Naive thymus-derived CD4-positive, alpha-beta T cell (primary cell): ENCODE measurements at regions not wholly inside any gene's neighbourhood (a gene's known extent, or its start where the extent isn't known, plus 50 kb on each side); places are given as distances from the start of the nearest gene placed in this dataset.
A peak's percentile ranks its signal among the peaks of the same experiment; 100 is the strongest.

Experiments
- ATAC-seq: fragments of 150-1000 bp; cut with Tn5 transposase; 2 replicates; pipeline ENCODE4 v1.10.0; 2021; ENCODE audit warnings: mild to moderate bottlenecking, moderate library complexity
- CTCF ChIA-PET: fragments of 350-600 bp; sonication (Branson Sonifier 250); formaldehyde crosslinking; loops from one replicate; lab custom pipeline; 2021; ENCODE audit warnings: antibody characterized with exemption; lab: Charles Lee
- POLR2A ChIA-PET: fragments of 350-600 bp; sonication (Branson Sonifier 250); formaldehyde crosslinking; loops from one replicate; lab custom pipeline; 2021; ENCODE audit warnings: antibody characterized with exemption, inconsistent platforms; lab: Charles Lee
- DNase-seq, 9 donors: peaks; one replicate each; pipeline versions ENCODE4 v3.0.0 to v3.0.0-alpha.2; 2020 to 2022; ENCODE audit warnings: mixed read lengths in 1 of 9
- H3K27ac ChIP-seq: one replicate; pipeline ENCODE4 v1.7.0; 2013; ENCODE audit warnings: mild to moderate bottlenecking, low read depth, low read length, moderate library complexity
- H3K27me3 ChIP-seq, 2 donors: one replicate each; pipeline ENCODE4 v1.7.0; 2013; ENCODE audit warnings: low read length in 2 of 2, mild to moderate bottlenecking in 2 of 2, moderate library complexity in 2 of 2; ENCODE audit not compliant: control insufficient read depth in 2 of 2, insufficient read depth in 2 of 2
- H3K36me3 ChIP-seq, 3 experiments: 1 replicate in 2 of 3; 2 replicates in 1 of 3; pipeline ENCODE4 v1.7.0; 2013; ENCODE audit warnings: low read length in 3 of 3, mild to moderate bottlenecking in 3 of 3, moderate library complexity in 1 of 3; ENCODE audit not compliant: insufficient read depth in 3 of 3, control insufficient read depth in 2 of 3
- H3K4me1 ChIP-seq, 2 donors: one replicate each; pipeline ENCODE4 v1.7.0; 2013; ENCODE audit warnings: low read length in 2 of 2, mild to moderate bottlenecking in 2 of 2, moderate library complexity in 1 of 2; ENCODE audit not compliant: control insufficient read depth in 2 of 2, insufficient read depth in 2 of 2
- H3K4me3 ChIP-seq: 2 replicates; pipeline ENCODE4 v1.7.0; 2013; ENCODE audit warnings: mild to moderate bottlenecking, low read length
- H3K9me3 ChIP-seq, 3 experiments: 1 replicate in 2 of 3; 2 replicates in 1 of 3; pipeline ENCODE4 v1.7.0; 2013; ENCODE audit warnings: low read length in 3 of 3; ENCODE audit not compliant: control insufficient read depth in 2 of 3
- H3K27ac Mint-ChIP-seq, 9 donors: one replicate each; pipeline ENCODE4 v1.8.0; 2020 to 2022; ENCODE audit warnings: mixed read lengths in 9 of 9, mild to moderate bottlenecking in 8 of 9, moderate library complexity in 5 of 9, inconsistent platforms in 2 of 9
- H3K27me3 Mint-ChIP-seq, 5 donors: one replicate each; pipeline ENCODE4 v1.8.0; 2021 to 2022; ENCODE audit warnings: mixed read lengths in 5 of 5, mild to moderate bottlenecking in 1 of 5
- H3K36me3 Mint-ChIP-seq, 5 donors: one replicate each; pipeline ENCODE4 v1.8.0; 2020 to 2022; ENCODE audit warnings: mixed read lengths in 5 of 5, mild to moderate bottlenecking in 3 of 5, inconsistent platforms in 1 of 5
- H3K4me1 Mint-ChIP-seq, 7 donors: one replicate each; pipeline ENCODE4 v1.8.0; 2020 to 2022; ENCODE audit warnings: mixed read lengths in 7 of 7, mild to moderate bottlenecking in 3 of 7, inconsistent platforms in 1 of 7
- H3K4me3 Mint-ChIP-seq, 10 donors: one replicate each; pipeline ENCODE4 v1.8.0; 2020 to 2022; ENCODE audit warnings: mild to moderate bottlenecking in 10 of 10, mixed read lengths in 10 of 10, moderate library complexity in 6 of 10, inconsistent platforms in 2 of 10
- H3K9me3 Mint-ChIP-seq, 11 donors: one replicate each; pipeline ENCODE4 v1.8.0; 2020 to 2022; ENCODE audit warnings: mixed read lengths in 11 of 11, mild to moderate bottlenecking in 4 of 11, inconsistent platforms in 1 of 11, moderate library complexity in 1 of 11
- intact Hi-C, 2 donors: fragments of 100-400 bp; cut with micrococcal nuclease; formaldehyde crosslinking; loops; one replicate each; pipeline ENCODE4 v1.15.1; 2023

- Histone ChIP-seq H3K27ac (no peak overlapping the region), H3K27me3 (no peaks in the 10 kb centered on the region), H3K9me3 (no peaks in the 10 kb centered on the region), H3K4me1 (no peaks in the 10 kb centered on the region), H3K4me3 (no peak overlapping the region), H3K36me3 (no peaks in the 10 kb centered on the region)
- Mint-ChIP-seq H3K4me3 (no peak overlapping the region), H3K27ac (peak overlapping the region in 1 of 9 donors; percentile 13), H3K27me3 (no peaks in the 10 kb centered on the region), H3K4me1 (no peaks in the 10 kb centered on the region), H3K9me3 (peaks cover under 1 to 14% (median 3%) of the 10 kb centered on the region in 11 donors), H3K36me3 (no peaks in the 10 kb centered on the region)
- POLR2A ChIA-PET: no interaction called here
- CTCF ChIA-PET: no interaction called here
- ATAC-seq (no peak), DNase-seq (no peak)
- intact Hi-C loops: no loop called here
Observed at GRCh38 chr2:5121642-5122041, 570.5 kb upstream of the SOX11 start.

GRCh38 chr2:5123582-5124196, 568.5 kb upstream of the SOX11 start:
- no peak overlapping the region for H3K27ac ChIP-seq
- Mint-ChIP-seq H3K9me3 (peaks cover 0 to 7% (median 3%) of the 10 kb centered on the region in 11 donors), H3K4me1 (no peaks in the 10 kb centered on the region), H3K27ac (no peak overlapping the region), H3K4me3 (no peak overlapping the region), H3K36me3 (no peaks in the 10 kb centered on the region), H3K27me3 (no peaks in the 10 kb centered on the region)
- H3K36me3 ChIP-seq: no peaks in the 10 kb centered on the region
- no peaks in the 10 kb centered on the region for H3K27me3 ChIP-seq
- DNase-seq: no peak
- ChIA-PET CTCF (no interaction called here), POLR2A (no interaction called here)
- H3K4me1 ChIP-seq: no peaks in the 10 kb centered on the region
- intact Hi-C loops: no loop called here
- no peaks in the 10 kb centered on the region for H3K9me3 ChIP-seq
- no peak overlapping the region for H3K4me3 ChIP-seq
- no peak for ATAC-seq

- ATAC-seq: no peak
Observed at GRCh38 chr2:5125017-5125730, 567.0 kb upstream of the SOX11 start.

GRCh38 chr2:5132281-5132680, 559.9 kb upstream of the SOX11 start:
- no peak overlapping the region for H3K27ac ChIP-seq
- Mint-ChIP-seq H3K27me3 (no peaks in the 10 kb centered on the region), H3K9me3 (peaks cover 0 to 17% (median 10%) of the 10 kb centered on the region in 11 donors), H3K27ac (no peak overlapping the region), H3K4me3 (no peak overlapping the region), H3K4me1 (no peaks in the 10 kb centered on the region), H3K36me3 (peaks cover 0 to 6% (median 0%) of the 10 kb centered on the region in 5 donors)
- H3K27me3 ChIP-seq: no peaks in the 10 kb centered on the region
- intact Hi-C loops: no loop called here
- DNase-seq (no peak), ATAC-seq (no peak)
- H3K36me3 ChIP-seq: no peaks in the 10 kb centered on the region
- H3K4me3 ChIP-seq: no peak overlapping the region
- ChIA-PET CTCF (no interaction called here), POLR2A (no interaction called here)
- no peaks in the 10 kb centered on the region for H3K4me1 ChIP-seq
- no peaks in the 10 kb centered on the region for H3K9me3 ChIP-seq

More at GRCh38 chr2:5125017-5125730, 567.0 kb upstream of the SOX11 start:
- ChIA-PET POLR2A (no interaction called here), CTCF (no interaction called here)
- no peaks in the 10 kb centered on the region for H3K27me3 Mint-ChIP-seq
- no peak for DNase-seq
- no peak overlapping the region for H3K27ac ChIP-seq
- no peak overlapping the region for H3K27ac Mint-ChIP-seq
- H3K36me3 ChIP-seq: no peaks in the 10 kb centered on the region
- no peaks in the 10 kb centered on the region for H3K9me3 ChIP-seq
- no peak overlapping the region for H3K4me3 Mint-ChIP-seq
- no peaks in the 10 kb centered on the region for H3K4me1 Mint-ChIP-seq
- H3K27me3 ChIP-seq: no peaks in the 10 kb centered on the region
- H3K9me3 Mint-ChIP-seq: peaks cover 0 to 6% (median 2%) of the 10 kb centered on the region in 11 donors
- H3K4me1 ChIP-seq: no peaks in the 10 kb centered on the region
- intact Hi-C loops: no loop called here
- H3K36me3 Mint-ChIP-seq: no peaks in the 10 kb centered on the region
- H3K4me3 ChIP-seq: no peak overlapping the region

GRCh38 chr2:5140347-5140746, 551.8 kb upstream of the SOX11 start:
- Histone ChIP-seq H3K4me1 (no peaks in the 10 kb centered on the region), H3K4me3 (no peak overlapping the region), H3K27ac (no peak overlapping the region), H3K9me3 (no peaks in the 10 kb centered on the region), H3K27me3 (no peaks in the 10 kb centered on the region), H3K36me3 (no peaks in the 10 kb centered on the region)
- ChIA-PET CTCF (no interaction called here), POLR2A (no interaction called here)
- H3K4me1 Mint-ChIP-seq: no peaks in the 10 kb centered on the region
- no peak for ATAC-seq
- no peak for DNase-seq
- no peak overlapping the region for H3K4me3 Mint-ChIP-seq
- no peaks in the 10 kb centered on the region for H3K27me3 Mint-ChIP-seq
- intact Hi-C loops: no loop called here
- no peak overlapping the region for H3K27ac Mint-ChIP-seq
- no peaks in the 10 kb centered on the region for H3K36me3 Mint-ChIP-seq
- H3K9me3 Mint-ChIP-seq: peaks cover 0 to 19% (median 8%) of the 10 kb centered on the region in 11 donors

- H3K36me3 ChIP-seq: no peaks in the 10 kb centered on the region
- Mint-ChIP-seq H3K9me3 (peaks cover 3 to 31% (median 11%) of the 10 kb centered on the region in 11 donors), H3K4me1 (no peaks in the 10 kb centered on the region), H3K27me3 (no peaks in the 10 kb centered on the region), H3K4me3 (no peak overlapping the region), H3K27ac (no peak overlapping the region), H3K36me3 (no peaks in the 10 kb centered on the region)
- intact Hi-C loops: no loop called here
- CTCF ChIA-PET: no interaction called here
- H3K4me1 ChIP-seq: no peaks in the 10 kb centered on the region
- POLR2A ChIA-PET: no interaction called here
- no peak overlapping the region for H3K4me3 ChIP-seq
- no peak for ATAC-seq
- H3K27ac ChIP-seq: no peak overlapping the region
- H3K27me3 ChIP-seq: no peaks in the 10 kb centered on the region
- peaks cover 0 to 3% (median 0%) of the 10 kb centered on the region in 3 experiments for H3K9me3 ChIP-seq
- no peak for DNase-seq
Observed at GRCh38 chr2:5144159-5144558, 548.0 kb upstream of the SOX11 start.

GRCh38 chr2:5145053-5145452, 547.1 kb upstream of the SOX11 start:
- no peaks in the 10 kb centered on the region for H3K36me3 ChIP-seq
- DNase-seq (no peak), ATAC-seq (no peak)
- H3K4me3 ChIP-seq: no peak overlapping the region
- peaks cover 0 to 3% (median 0%) of the 10 kb centered on the region in 3 experiments for H3K9me3 ChIP-seq
- ChIA-PET POLR2A (no interaction called here), CTCF (no interaction called here)
- intact Hi-C loops: no loop called here
- Mint-ChIP-seq H3K4me1 (no peaks in the 10 kb centered on the region), H3K4me3 (no peak overlapping the region), H3K27ac (no peak overlapping the region), H3K36me3 (no peaks in the 10 kb centered on the region), H3K27me3 (no peaks in the 10 kb centered on the region), H3K9me3 (peaks cover 3 to 31% (median 14%) of the 10 kb centered on the region in 11 donors)
- H3K4me1 ChIP-seq: no peaks in the 10 kb centered on the region
- no peaks in the 10 kb centered on the region for H3K27me3 ChIP-seq
- H3K27ac ChIP-seq: no peak overlapping the region
